SK-N-SH treated with all-trans-retinoic acid at 6 μM for 48 hours (cell line): ENCODE measurements at regions not wholly inside any gene's neighbourhood (a gene's known extent, or its start where the extent isn't known, plus 50 kb on each side); places are given as distances from the start of the nearest gene placed in this dataset.

Source experiments
- ATAC-seq: fragments of 200-7000 bp; cut with Tn5 transposase; 3 replicates; pipeline ENCODE4 v1.9.1; 2020; ENCODE audit warnings: mild to moderate bottlenecking, moderate library complexity
- ARNTL ChIP-seq: fragments of 450-650 bp; formaldehyde crosslinking; IDR thresholded peaks from 2 replicates; pipeline ENCODE4 v1.5.0; 2020; ENCODE audit warnings: low read depth, mild to moderate bottlenecking, moderate library complexity, borderline replicate concordance
- BACH2 ChIP-seq: fragments of 250-450 bp; sonication (Bioruptor Pico); IDR thresholded peaks from 2 replicates; pipeline ENCODE4 v1.9.0; 2021; ENCODE audit warnings: mild to moderate bottlenecking, borderline replicate concordance
- CREB5 ChIP-seq: fragments of 250-450 bp; sonication (Bioruptor Pico); IDR thresholded peaks from 2 replicates; pipeline ENCODE4 v1.5.1; 2020; ENCODE audit warnings: low read depth, mild to moderate bottlenecking, moderate library complexity
- CSDC2 ChIP-seq: fragments of 250-450 bp; sonication (Bioruptor Pico); IDR thresholded peaks from 2 replicates; pipeline ENCODE4 v1.5.0; 2020; ENCODE audit warnings: mild to moderate bottlenecking, moderate library complexity
- CSRNP3 ChIP-seq: fragments of 250-450 bp; sonication (Bioruptor Pico); IDR thresholded peaks from 2 replicates; pipeline ENCODE4 v1.5.1; 2021; ENCODE audit warnings: mild to moderate bottlenecking, moderate library complexity
- ESRRG ChIP-seq: fragments of 250-450 bp; sonication (Bioruptor Pico); IDR thresholded peaks from 2 replicates; pipeline ENCODE4 v1.6.1; 2021; ENCODE audit warnings: mild to moderate bottlenecking
- GLIS3 ChIP-seq: fragments of 250-450 bp; sonication (Bioruptor Pico); IDR thresholded peaks from 2 replicates; pipeline ENCODE4 v1.5.0; 2020; ENCODE audit warnings: mild to moderate bottlenecking, moderate library complexity
- OSR1 ChIP-seq: fragments of 250-450 bp; sonication (Bioruptor Pico); IDR thresholded peaks from 2 replicates; pipeline ENCODE4 v1.8.0; 2022; ENCODE audit warnings: moderate library complexity, mild to moderate bottlenecking, inconsistent platforms
- POU6F1 ChIP-seq: fragments of 250-450 bp; sonication (Bioruptor Pico); IDR thresholded peaks from 2 replicates; pipeline ENCODE4 v1.8.0; 2021; ENCODE audit warnings: low read depth, mild to moderate bottlenecking, moderate library complexity, borderline replicate concordance
- PPARA ChIP-seq: fragments of 250-450 bp; sonication (Bioruptor Pico); IDR thresholded peaks from 2 replicates; pipeline ENCODE4 v1.5.0; 2020; ENCODE audit warnings: mild to moderate bottlenecking, borderline replicate concordance
- RARB ChIP-seq: fragments of 250-450 bp; sonication (Bioruptor Pico); IDR thresholded peaks from 2 replicates; pipeline ENCODE4 v1.8.0; 2021; ENCODE audit warnings: mild to moderate bottlenecking, moderate library complexity
- SNAI2 ChIP-seq: fragments of 250-450 bp; sonication (Bioruptor Pico); IDR thresholded peaks from 2 replicates; pipeline ENCODE4 v1.5.0; 2020; ENCODE audit warnings: mild to moderate bottlenecking, moderate library complexity
- TCF4 ChIP-seq: fragments of 250-450 bp; sonication (Bioruptor Pico); IDR thresholded peaks from 2 replicates; pipeline ENCODE4 v1.8.0; 2021; ENCODE audit warnings: mild to moderate bottlenecking, moderate library complexity, borderline replicate concordance
- TOX ChIP-seq: fragments of 250-450 bp; sonication (Bioruptor Pico); IDR thresholded peaks from 2 replicates; pipeline ENCODE4 v1.8.0; 2021; ENCODE audit warnings: mild to moderate bottlenecking, moderate library complexity, borderline replicate concordance
- ZC3H10 ChIP-seq: fragments of 250-450 bp; sonication (Bioruptor Pico); IDR thresholded peaks from 2 replicates; pipeline ENCODE4 v1.5.1; 2021; ENCODE audit warnings: mild to moderate bottlenecking, moderate library complexity
- ZFP3 ChIP-seq: fragments of 250-450 bp; sonication (Bioruptor Pico); IDR thresholded peaks from 2 replicates; pipeline ENCODE4 v1.5.0; 2020; ENCODE audit warnings: mild to moderate bottlenecking, moderate library complexity
- ZFP30 ChIP-seq: fragments of 450-650 bp; formaldehyde crosslinking; IDR thresholded peaks from 2 replicates; pipeline ENCODE4 v1.5.0; 2022; ENCODE audit warnings: mild to moderate bottlenecking, moderate library complexity
- ZNF565 ChIP-seq: fragments of 450-650 bp; formaldehyde crosslinking; conservative IDR thresholded peaks from 2 replicates; pipeline ENCODE4 v1.5.0; 2020; ENCODE audit warnings: low read depth, mild to moderate bottlenecking, moderate library complexity
- ZNF8 ChIP-seq: fragments of 450-650 bp; formaldehyde crosslinking; IDR thresholded peaks from 2 replicates; pipeline ENCODE4 v1.5.0; 2020; ENCODE audit warnings: mild to moderate bottlenecking, moderate library complexity

GRCh38 chr6:115602466-115602865 lies 458.2 kb downstream of the FRK start:
- no peak for ATAC-seq

GRCh38 chr6:115601509-115601908 lies 459.2 kb downstream of the FRK start:
- no peak for TF ChIP-seq CSRNP3 (CRISPR knock-in tag)
- no peak for TF ChIP-seq CREB5 (CRISPR knock-in tag)
- no peak for TF ChIP-seq BACH2 (CRISPR knock-in tag)
- no peak for TF ChIP-seq TCF4
- no peak for TF ChIP-seq OSR1 (CRISPR knock-in tag)
- TF ChIP-seq CSDC2 = no peak
- no peak for TF ChIP-seq GLIS3 (CRISPR knock-in tag)
- no peak for TF ChIP-seq POU6F1
- no peak for TF ChIP-seq ARNTL (CRISPR knock-in tag)
- TF ChIP-seq SNAI2 = no peak
- no peak for TF ChIP-seq ZC3H10
- no peak for TF ChIP-seq ZNF8 (CRISPR knock-in tag)
- no peak for TF ChIP-seq TOX (CRISPR knock-in tag)
- TF ChIP-seq ZFP3 (CRISPR knock-in tag) = no peak
- TF ChIP-seq ESRRG (CRISPR knock-in tag) = no peak
- no peak for TF ChIP-seq PPARA (CRISPR knock-in tag)
- ATAC-seq = no peak

More at GRCh38 chr6:115602466-115602865, 458.2 kb downstream of the FRK start:
- TF ChIP-seq PPARA (CRISPR knock-in tag) (no peak), GLIS3 (CRISPR knock-in tag) (no peak), ZFP30 (CRISPR knock-in tag) (no peak), ZFP3 (CRISPR knock-in tag) (no peak), RARB (CRISPR knock-in tag) (no peak), CSDC2 (no peak), TOX (CRISPR knock-in tag) (no peak), CREB5 (CRISPR knock-in tag) (no peak), ZC3H10 (no peak), OSR1 (CRISPR knock-in tag) (no peak)

GRCh38 chr6:115601064-115601463 lies 459.6 kb downstream of the FRK start:
- no peak for ATAC-seq

More at GRCh38 chr6:115601064-115601463, 459.6 kb downstream of the FRK start:
- TF ChIP-seq ZNF565 (CRISPR knock-in tag) (no peak), ZFP3 (CRISPR knock-in tag) (no peak), CSDC2 (no peak), TCF4 (no peak), BACH2 (CRISPR knock-in tag) (no peak), ESRRG (CRISPR knock-in tag) (no peak), POU6F1 (no peak), CREB5 (CRISPR knock-in tag) (no peak), ZC3H10 (no peak)
